Posterior vena cava (tissue), 2 donors: ENCODE measurements at regions not wholly inside any gene's neighbourhood (a gene's known extent, or its start where the extent isn't known, plus 50 kb on each side); places are given as distances from the start of the nearest gene placed in this dataset.

Experiments used
- DNase-seq: peaks from one replicate; pipeline ENCODE4 v3.0.0-alpha.2; 2020; ENCODE audit warnings: low spot score
- intact Hi-C, 2 donors: fragments of 100-400 bp; cut with DNase I; formaldehyde crosslinking; loops; one replicate each; pipeline versions ENCODE4 v1.14.1 to v1.14.2; 2022 to 2023
- donor health status: DM: yes; HTN: yes; CAD: no.
- donor health status: DM: yes; HTN: yes; CAD: no.

DNA sequence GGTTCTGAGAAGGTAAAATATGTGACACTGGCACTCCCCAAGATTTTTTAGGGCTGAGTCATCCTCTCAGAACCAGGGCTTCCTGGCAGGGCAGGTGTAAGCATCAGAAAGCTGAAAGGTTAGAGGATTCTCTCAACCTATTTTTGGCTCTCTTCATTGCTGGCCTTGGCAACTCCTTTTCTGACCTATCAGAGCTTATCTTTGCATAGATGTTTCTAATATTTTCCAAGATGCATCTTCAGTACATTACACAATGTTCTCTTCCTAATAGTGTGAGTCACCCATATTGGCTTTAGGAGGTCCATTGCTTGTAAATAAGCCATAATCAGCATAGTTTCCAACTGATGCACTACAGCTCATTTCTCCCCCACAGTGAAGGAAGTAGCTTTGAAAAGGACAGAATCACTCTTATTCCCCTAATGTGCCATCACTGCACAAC is 2008.4 kb upstream of the PIK3C3 start:
- no peak for DNase-seq
- intact Hi-C loops = no loop called here

GRCh38 chr18:39945076-39945475 is 2010.0 kb upstream of the PIK3C3 start:
- intact Hi-C loops = no loop called here

DNA sequence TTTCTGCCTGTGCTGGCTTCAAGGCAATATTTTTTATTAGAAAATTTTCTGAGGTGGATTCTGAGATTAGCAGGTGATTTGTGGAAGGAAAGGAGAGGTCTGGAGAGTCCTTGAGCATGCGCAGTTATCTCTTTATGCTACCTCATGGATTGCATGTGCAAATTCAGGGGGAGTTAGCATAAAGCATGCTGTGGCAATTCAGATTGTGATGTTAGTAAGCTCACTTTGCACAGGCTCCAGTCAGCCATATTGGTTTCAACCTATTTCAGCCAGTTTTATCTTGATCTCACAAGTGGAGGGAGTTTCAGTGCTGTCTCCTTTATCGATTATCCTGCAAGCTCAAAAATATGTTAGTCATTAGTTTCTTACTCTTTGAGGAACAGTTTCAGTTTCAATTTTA is 2012.3 kb upstream of the PIK3C3 start:
- intact Hi-C loops = no loop called here
- no peak for DNase-seq

More at GRCh38 chr18:39945076-39945475, 2010.0 kb upstream of the PIK3C3 start:
- no peak for DNase-seq

DNA sequence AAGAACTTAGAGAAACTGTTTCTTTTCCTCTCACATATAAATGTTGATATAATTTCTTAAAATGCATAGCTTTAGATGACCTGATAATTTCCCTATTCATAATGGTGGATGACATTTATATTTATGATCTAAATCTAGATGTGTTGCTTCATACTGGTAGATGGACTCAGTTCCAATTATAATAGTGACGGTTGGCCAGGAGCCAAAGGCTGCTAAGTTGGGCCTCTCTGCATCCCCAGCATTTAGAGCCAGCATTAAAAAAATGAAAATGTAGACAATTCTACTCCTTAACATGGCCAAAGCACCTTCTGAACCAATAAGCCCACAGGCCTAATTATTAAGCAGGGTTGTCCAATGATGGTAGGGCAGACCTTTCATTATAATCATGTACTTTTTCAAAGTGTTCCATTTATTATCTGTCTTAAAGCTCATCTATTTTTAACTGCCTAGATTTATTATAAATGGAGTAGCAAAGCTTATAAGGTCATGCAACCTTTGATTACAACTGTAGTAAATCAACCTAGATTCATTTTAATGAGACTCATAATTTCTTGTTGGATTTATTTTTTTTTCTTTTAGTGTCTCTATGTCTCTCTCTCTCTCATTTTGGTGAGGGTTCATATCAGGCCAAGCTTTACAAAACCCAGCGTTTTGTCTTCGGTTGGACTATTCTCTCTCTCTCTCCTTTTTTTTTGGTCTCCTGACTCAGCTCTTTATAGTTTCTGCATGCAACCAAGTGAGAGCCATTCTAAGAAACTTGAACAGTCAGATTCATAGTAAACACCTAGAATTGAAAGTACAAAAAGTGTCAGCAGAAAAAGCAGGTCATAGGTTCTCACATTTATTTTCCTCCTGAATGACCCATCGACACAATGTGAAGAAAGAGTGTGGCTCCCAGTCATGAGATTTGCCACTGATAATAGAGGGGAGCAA is 2016.1 kb upstream of the PIK3C3 start:
- DNase-seq = no peak
- intact Hi-C loops = no loop called here

GRCh38 chr18:39935598-39935997 is 2019.4 kb upstream of the PIK3C3 start:
- intact Hi-C loops = no loop called here
- DNase-seq = no peak

DNA sequence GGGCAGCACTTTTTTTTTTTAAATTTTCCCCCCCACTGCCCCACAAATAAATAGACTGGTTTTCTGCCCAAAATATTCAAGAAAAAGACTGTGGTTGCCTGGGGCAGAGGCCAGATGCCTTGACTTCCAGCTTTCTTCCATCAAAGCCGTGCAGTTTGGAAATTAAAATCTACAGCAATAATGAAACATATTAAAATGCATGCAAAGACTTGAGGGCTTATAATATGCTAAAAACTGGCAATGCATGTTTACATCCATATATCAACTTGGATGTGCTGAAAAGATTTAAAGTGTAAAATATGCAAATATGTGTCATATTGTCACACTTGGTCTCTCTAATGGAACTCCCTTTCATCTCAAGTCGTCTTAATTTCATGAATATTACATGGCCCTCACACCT is 2036.2 kb upstream of the PIK3C3 start:
- DNase-seq = no peak
- intact Hi-C loops = no loop called here

DNA sequence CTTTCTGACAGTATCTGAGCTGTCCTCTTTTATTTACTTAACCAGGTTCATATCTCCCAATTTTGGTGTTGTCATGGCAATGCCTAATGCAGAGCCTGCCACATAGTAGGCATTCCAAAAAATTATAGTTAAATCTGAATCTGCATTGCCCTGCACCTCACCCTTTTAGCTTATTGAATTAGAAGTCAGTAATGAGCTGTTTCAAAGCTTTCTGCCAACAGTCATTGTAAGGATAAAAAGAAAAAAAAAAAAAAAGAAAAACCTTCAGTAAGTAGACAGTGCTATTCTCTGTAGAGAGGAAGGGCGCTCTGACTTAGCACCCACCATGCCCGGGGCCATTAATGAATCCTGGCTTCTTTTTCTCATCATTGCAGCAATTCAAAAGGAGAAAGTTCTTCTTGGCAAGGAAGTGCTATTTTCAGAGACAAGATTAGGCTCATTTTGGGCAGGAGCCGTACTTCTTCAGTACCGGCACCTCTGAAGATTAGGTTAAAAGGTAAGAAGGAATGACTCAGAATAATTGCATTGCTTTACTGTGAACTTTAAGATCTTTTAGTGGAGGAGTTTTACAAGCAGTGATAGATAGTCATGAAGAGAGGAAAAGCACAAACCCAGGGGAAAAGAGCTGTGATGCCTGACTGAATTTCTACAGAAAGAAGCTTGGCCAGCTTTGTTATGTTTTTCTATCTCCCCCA is 2041.2 kb upstream of the PIK3C3 start:
- intact Hi-C loops = no loop called here

GRCh38 chr18:39911716-39912115 is 2043.3 kb upstream of the PIK3C3 start:
- DNase-seq = no peak
- intact Hi-C loops = no loop called here

More for the DNA sequence above, 2041.2 kb upstream of the PIK3C3 start:
- no peak for DNase-seq

GRCh38 chr18:39909706-39910105 is 2045.3 kb upstream of the PIK3C3 start:
- intact Hi-C loops = no loop called here
- no peak for DNase-seq

DNA sequence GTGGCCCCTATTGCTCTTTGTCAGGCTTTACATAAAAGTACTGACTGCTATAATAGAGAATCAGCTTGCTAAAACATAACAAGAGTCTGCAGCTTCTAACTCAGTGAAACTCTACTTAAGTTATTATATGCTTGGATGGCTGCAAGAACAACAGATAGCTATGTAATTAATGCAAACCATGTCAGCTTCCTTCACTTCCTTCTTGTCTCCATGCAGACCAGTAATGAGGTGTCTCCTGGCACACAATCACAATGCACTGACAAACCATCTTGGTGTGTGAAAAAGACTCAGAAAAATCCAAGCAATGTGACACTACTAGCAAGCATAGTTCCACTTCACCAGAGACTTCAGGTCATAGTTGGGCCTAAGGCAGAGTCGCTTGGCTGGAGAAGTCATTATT is 2068.9 kb upstream of the PIK3C3 start:
- no peak for DNase-seq
- intact Hi-C loops = no loop called here

GRCh38 chr18:39872651-39873050 is 2082.4 kb upstream of the PIK3C3 start:
- intact Hi-C loops = no loop called here
- no peak for DNase-seq

DNA sequence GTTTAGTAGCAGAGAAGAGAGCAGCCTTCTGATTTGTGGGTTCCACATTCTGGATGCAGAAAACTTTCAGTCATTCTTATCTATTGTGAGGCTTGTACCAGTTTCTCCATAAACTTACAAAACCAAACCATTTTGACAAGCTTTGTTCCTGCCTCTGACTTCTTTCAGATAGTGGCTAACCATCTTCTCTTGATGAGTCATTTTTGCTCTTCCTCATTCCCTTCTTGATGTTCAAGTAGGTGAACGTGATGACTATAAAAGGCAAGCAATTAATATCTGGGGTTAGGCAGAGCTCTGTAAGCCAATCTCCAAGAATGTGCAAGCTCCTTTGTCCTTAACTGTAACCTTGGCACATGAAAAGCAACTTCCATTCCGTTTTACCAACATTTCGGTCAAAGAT is 2083.1 kb upstream of the PIK3C3 start:
- intact Hi-C loops = no loop called here
- no peak for DNase-seq

DNA sequence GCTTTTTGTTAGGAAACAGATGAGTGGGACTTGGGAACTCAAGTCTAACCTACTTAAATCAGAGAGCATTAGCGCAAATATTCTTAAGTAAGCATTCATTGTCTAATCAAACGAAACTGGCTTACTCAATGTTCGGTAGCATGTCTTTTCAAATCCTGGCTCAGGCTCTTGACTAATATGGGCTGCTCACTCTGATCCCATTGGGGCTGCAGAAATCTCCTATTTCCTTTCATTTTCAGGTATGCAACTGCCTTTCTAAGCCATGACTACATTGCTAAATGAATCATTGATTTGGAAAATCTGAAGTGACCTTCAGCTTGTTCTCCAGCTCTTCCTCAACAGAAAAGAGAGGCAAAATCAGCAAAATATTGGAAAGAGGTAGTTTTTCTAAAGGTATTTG is 2084.4 kb upstream of the PIK3C3 start:
- intact Hi-C loops = no loop called here
- DNase-seq = no peak

DNA sequence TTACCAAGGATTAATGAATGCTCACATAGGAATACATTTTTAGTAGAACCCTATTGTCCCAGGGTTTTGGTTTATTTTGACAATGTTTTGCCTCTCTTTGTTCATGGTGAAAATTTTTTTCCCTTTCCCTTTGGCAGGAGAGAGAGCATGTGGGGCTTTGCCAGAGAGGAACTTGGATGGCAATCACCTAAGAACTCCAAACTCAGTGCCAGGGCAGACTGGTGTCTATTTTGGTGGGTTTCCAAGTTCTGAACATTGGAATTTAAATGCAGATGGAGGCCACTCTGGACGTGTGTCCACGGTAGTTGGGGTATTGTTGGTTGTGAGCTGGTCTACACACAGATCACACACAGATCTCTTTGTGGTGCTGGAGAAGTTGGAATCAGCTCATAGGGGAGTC is 2091.1 kb upstream of the PIK3C3 start:
- intact Hi-C loops = no loop called here
- no peak for DNase-seq

DNA sequence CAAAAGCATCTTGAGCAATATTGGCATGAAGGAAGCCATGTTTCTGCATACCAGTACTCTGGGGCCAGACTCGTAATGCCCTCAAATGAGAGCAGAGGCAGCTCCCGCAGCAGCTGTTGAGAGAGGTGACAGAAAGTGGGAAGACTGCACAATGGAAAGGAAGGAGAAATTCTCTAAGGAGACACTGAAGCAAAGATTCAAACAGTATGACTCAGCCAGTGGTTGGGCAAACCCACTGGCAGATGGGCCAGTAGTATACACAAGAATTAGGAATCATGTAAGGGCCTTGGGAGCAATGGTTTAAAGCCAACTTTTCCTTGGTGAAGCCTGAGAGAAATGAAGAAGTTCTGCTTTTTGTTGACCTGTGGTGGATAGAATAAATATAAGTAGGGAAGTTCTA is 2092.7 kb upstream of the PIK3C3 start:
- DNase-seq = no peak
- intact Hi-C loops = no loop called here

DNA sequence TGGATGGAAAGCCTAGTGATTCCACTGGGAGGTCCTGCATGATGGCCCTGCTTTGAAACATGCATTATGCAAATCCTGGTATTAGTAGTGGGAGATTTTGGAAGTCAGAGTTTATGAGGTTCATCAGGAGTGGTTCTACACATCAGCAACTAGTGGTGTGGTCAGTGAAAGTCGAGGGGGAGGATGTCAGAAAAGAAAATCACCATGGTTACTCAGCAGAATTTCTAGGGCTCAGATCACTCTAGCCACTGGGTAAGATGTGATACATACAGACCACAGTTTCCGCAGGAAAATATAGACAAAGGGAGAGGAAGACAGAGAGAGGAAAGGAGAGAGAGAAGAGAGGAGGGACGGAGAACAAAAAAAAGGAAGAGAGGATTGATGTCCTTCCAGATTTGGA is 2100.7 kb upstream of the PIK3C3 start:
- DNase-seq = no peak
- intact Hi-C loops = no loop called here

- DNase-seq = no peak
- intact Hi-C loops = no loop called here
These were observed 2108.8 kb upstream of the PIK3C3 start for GRCh38 chr18:39846265-39846664.

GRCh38 chr18:39845631-39846030 is 2109.4 kb upstream of the PIK3C3 start:
- no peak for DNase-seq
- intact Hi-C loops = no loop called here

- no peak for DNase-seq
- intact Hi-C loops = no loop called here
These were observed 2109.9 kb upstream of the PIK3C3 start for GRCh38 chr18:39845106-39845505.

- DNase-seq = no peak
- intact Hi-C loops = no loop called here
These were observed 2111.5 kb upstream of the PIK3C3 start for GRCh38 chr18:39843546-39843945.
